IMR-90 (cell line): ENCODE measurements at regions not wholly inside any gene's neighbourhood (a gene's known extent, or its start where the extent isn't known, plus 50 kb on each side); places are given as distances from the start of the nearest gene placed in this dataset.
"Not testable (repeated sequence)": the region's sequence is repeated elsewhere in the genome, so short reads cannot be mapped to it uniquely, and the experiment has no call there.

Experiments used
- ATAC-seq: fragments of 200-7000 bp; cut with Tn5 transposase; 2 replicates; pipeline ENCODE4 v1.9.1; 2020; ENCODE audit warnings: low read depth, mild to moderate bottlenecking, moderate library complexity
- BruUV-seq: library from RNA; stranded (reverse); fragments of 400-500 nt; replicated peaks from 2 replicates; lab custom pipeline; 2021; lab: Mats Ljungman, UMichigan
- CTCF ChIA-PET: fragments of 300-600 bp; formaldehyde crosslinking; extraction: SDS; loops from one replicate; lab custom pipeline; 2021; ENCODE audit warnings: antibody characterized with exemption; lab: Yijun Ruan, JAX
- POLR2A ChIA-PET: fragments of 300-600 bp; sonication (Branson Sonifier 250); formaldehyde crosslinking; loops from one replicate; lab custom pipeline; 2022; ENCODE audit warnings: antibody characterized with exemption; ENCODE audit not compliant: unreplicated experiment; lab: Charles Lee
- DNase-seq: peaks from one replicate; pipeline ENCODE4 v3.0.0; 2013
- H2AFZ ChIP-seq: replicated peaks from 2 replicates; pipeline ENCODE3; 2013; ENCODE audit warnings: low read length, mild to moderate bottlenecking; ENCODE audit not compliant: poor library complexity
- H2AK5ac ChIP-seq: 2 replicates; pipeline ENCODE4 v1.6.1; 2013; ENCODE audit warnings: low read depth, low read length, inconsistent platforms
- H2AK9ac ChIP-seq: replicated peaks from 2 replicates; pipeline ENCODE3; 2013; ENCODE audit warnings: mild to moderate bottlenecking, low read depth, low read length, moderate library complexity; ENCODE audit not compliant: poor library complexity
- H2BK120ac ChIP-seq: 2 replicates; pipeline ENCODE4 v1.6.1; 2013; ENCODE audit warnings: low read depth, low read length, inconsistent platforms
- H2BK15ac ChIP-seq: 3 replicates; pipeline ENCODE4 v1.6.1; 2013; ENCODE audit warnings: low read depth, low read length, inconsistent platforms
- H2BK20ac ChIP-seq: 2 replicates; pipeline ENCODE4 v1.6.1; 2013; ENCODE audit warnings: low read depth, mild to moderate bottlenecking, inconsistent platforms, low read length, moderate library complexity
- H2BK5ac ChIP-seq: 2 replicates; pipeline ENCODE4 v1.6.1; 2013; ENCODE audit warnings: mild to moderate bottlenecking, low read depth, low read length, inconsistent platforms; ENCODE audit not compliant: poor library complexity, severe bottlenecking
- H3K14ac ChIP-seq: replicated peaks from 2 replicates; pipeline ENCODE4 v1.6.1; 2013; ENCODE audit warnings: low read depth, low read length, inconsistent platforms
- H3K18ac ChIP-seq: 2 replicates; pipeline ENCODE4 v1.6.1; 2013; ENCODE audit warnings: low read depth, low read length, control low read depth
- H3K23ac ChIP-seq: 2 replicates; pipeline ENCODE4 v1.6.1; 2013; ENCODE audit warnings: low read depth, low read length, inconsistent platforms
- H3K27ac ChIP-seq: 2 replicates; pipeline ENCODE4 v1.5.1; 2013; ENCODE audit warnings: mild to moderate bottlenecking, control low read depth, low read length; ENCODE audit not compliant: insufficient read depth
- H3K27me3 ChIP-seq: 2 replicates; pipeline ENCODE4 v1.6.1; 2013; ENCODE audit warnings: low read length; ENCODE audit not compliant: control insufficient read depth, insufficient read depth
- H3K36me3 ChIP-seq: 2 replicates; pipeline ENCODE4 v1.6.1; 2013; ENCODE audit warnings: low read length, mixed read lengths; ENCODE audit not compliant: control insufficient read depth, insufficient read depth
- H3K4ac ChIP-seq: 2 replicates; pipeline ENCODE4 v1.6.1; 2013; ENCODE audit warnings: low read depth, low read length, inconsistent platforms
- H3K4me1 ChIP-seq: 2 replicates; pipeline ENCODE4 v1.6.1; 2013; ENCODE audit warnings: low read length, mixed read lengths; ENCODE audit not compliant: control insufficient read depth, insufficient read depth
- H3K4me2 ChIP-seq: 2 replicates; pipeline ENCODE4 v1.6.1; 2013; ENCODE audit warnings: low read depth, mild to moderate bottlenecking, control low read depth, low read length, moderate library complexity
- H3K4me3 ChIP-seq: 2 replicates; pipeline ENCODE4 v1.5.1; 2013; ENCODE audit warnings: low read depth, mild to moderate bottlenecking, control low read depth, low read length, moderate library complexity; ENCODE audit not compliant: insufficient read depth
- H3K56ac ChIP-seq: 2 replicates; pipeline ENCODE4 v1.6.1; 2013; ENCODE audit warnings: low read length, inconsistent platforms; ENCODE audit not compliant: insufficient read depth; ENCODE audit errors: extremely low read depth
- H3K79me1 ChIP-seq, 2 experiments: 2 replicates each; pipeline ENCODE4 v1.6.1; 2013; ENCODE audit warnings: low read length in 2 of 2, inconsistent platforms in 1 of 2, low read depth in 1 of 2
- H3K9ac ChIP-seq: 2 replicates; pipeline ENCODE4 v1.6.1; 2013; ENCODE audit warnings: low read depth, low read length, control low read depth
- H3K9me1 ChIP-seq: 2 replicates; pipeline ENCODE4 v1.6.1; 2013; ENCODE audit warnings: low read length, inconsistent platforms; ENCODE audit not compliant: insufficient read depth
- H3K9me3 ChIP-seq: 2 replicates; pipeline ENCODE4 v1.6.1; 2013; ENCODE audit warnings: low read length; ENCODE audit not compliant: control insufficient read depth, insufficient read depth
- H4K20me1 ChIP-seq: 2 replicates; pipeline ENCODE4 v1.6.1; 2013; ENCODE audit warnings: low read length, inconsistent platforms; ENCODE audit not compliant: insufficient read depth
- H4K5ac ChIP-seq: 2 replicates; pipeline ENCODE4 v1.6.1; 2013; ENCODE audit warnings: mild to moderate bottlenecking, low read depth, low read length, control low read depth
- H4K8ac ChIP-seq, 2 experiments: 2 replicates each; pipeline ENCODE4 v1.6.1; 2013; ENCODE audit warnings: low read depth in 2 of 2, low read length in 2 of 2, control low read depth in 1 of 2, inconsistent platforms in 1 of 2
- H4K91ac ChIP-seq: 2 replicates; pipeline ENCODE4 v1.6.1; 2013; ENCODE audit warnings: low read depth, low read length, inconsistent platforms; ENCODE audit not compliant: insufficient read depth
- POLR2A ChIP-seq: IDR thresholded peaks from 2 replicates; pipeline ENCODE4 v1.6.1; 2012; ENCODE audit warnings: mild to moderate bottlenecking, low read depth, low read length
- RAD21 ChIP-seq: IDR thresholded peaks from 2 replicates; pipeline ENCODE4 v1.6.1; 2012; ENCODE audit warnings: low read length, improper control_type of control experiment
- RFX5 ChIP-seq: IDR thresholded peaks from 2 replicates; pipeline ENCODE4 v1.8.0; 2012; ENCODE audit warnings: low read depth, mild to moderate bottlenecking, low read length, moderate library complexity
- WGBS, 2 experiments: methylation state at CpG; one replicate each; pipeline versions ENCODE4 v1.1.5 to v1.1.7; 2013; ENCODE audit warnings: missing lambda C conversion rate in 2 of 2; ENCODE audit not compliant: insufficient read length in 1 of 2; ENCODE audit errors: extremely low coverage in 2 of 2; 5-methylcytosine and 5-hydroxymethylcytosine counted together
- dilution Hi-C: fragments of 300-500 bp; cut with HindIII; formaldehyde crosslinking; loops from one replicate; pipeline ENCODE4 v1.14.3; 2018; ENCODE audit warnings: low sequenced_read_pairs; ENCODE audit not compliant: unreplicated experiment
- in situ Hi-C: fragments of 300-500 bp; cut with MboI; formaldehyde crosslinking; loops from 3 replicates; pipeline ENCODE4 v1.14.3; 2019; ENCODE audit warnings: low sequenced_read_pairs, inconsistent platforms, mixed read lengths
- intact Hi-C: fragments of 100-400 bp; cut with micrococcal nuclease; formaldehyde crosslinking; loops from 2 replicates; pipeline ENCODE4 v1.10.0; 2022

GRCh38 chr20:40016392-40016791, 672.6 kb downstream of the MAFB start:
- POLR2A ChIA-PET = no interaction called here
- no peak for ATAC-seq
- Histone ChIP-seq H4K8ac (no peak overlapping the region), H3K4me1 (no peaks in the 10 kb centered on the region), H3K4ac (no peak overlapping the region), H2AK5ac (no peak overlapping the region), H3K56ac (no peak overlapping the region), H4K91ac (no peak overlapping the region), H3K36me3 (no peaks in the 10 kb centered on the region), H3K9me3 (no peaks in the 10 kb centered on the region), H2AK9ac (no peak overlapping the region), H4K5ac (no peak overlapping the region), H2AFZ (no peak overlapping the region), H3K9ac (no peak overlapping the region), H4K20me1 (no peaks in the 10 kb centered on the region), H2BK120ac (no peak overlapping the region), H2BK15ac (no peak overlapping the region), H3K14ac (no peak overlapping the region), H2BK5ac (no peak overlapping the region), H2BK20ac (no peak overlapping the region), H3K18ac (no peak overlapping the region), H3K27ac (no peak overlapping the region), H3K9me1 (no peaks in the 10 kb centered on the region), H3K27me3 (no peaks in the 10 kb centered on the region), H3K79me1 (no peaks in the 10 kb centered on the region), H3K4me3 (no peak overlapping the region), H3K23ac (no peak overlapping the region), H3K4me2 (no peak overlapping the region)
- intact Hi-C loops (no loop called here), dilution Hi-C loops (no loop called here), in situ Hi-C loops (no loop called here)
- CTCF ChIA-PET = no interaction called here
- BruUV-seq = no TSS peak
- TF ChIP-seq POLR2A = no peak
- no peak for TF ChIP-seq RAD21
- no peak for TF ChIP-seq RFX5
- WGBS, 2 experiments = no CpG with 5 or more reads among the region's 1 CpG
- DNase-seq = no peak

GRCh38 chr20:40012026-40012425, 677.0 kb downstream of the MAFB start:
- H3K27ac ChIP-seq, H3K36me3 ChIP-seq, ATAC-seq, H2BK5ac ChIP-seq, POLR2A ChIA-PET, H3K18ac ChIP-seq, H3K4me2 ChIP-seq, H2BK15ac ChIP-seq, in situ Hi-C loops, H3K4me3 ChIP-seq, intact Hi-C loops, H4K91ac ChIP-seq, H2BK120ac ChIP-seq, H3K4ac ChIP-seq, H3K27me3 ChIP-seq, H3K4me1 ChIP-seq, H2BK20ac ChIP-seq, BruUV-seq, dilution Hi-C loops, H2AFZ ChIP-seq, H2AK5ac ChIP-seq, H3K9me3 ChIP-seq, H4K8ac ChIP-seq, H3K23ac ChIP-seq, CTCF ChIA-PET, H4K5ac ChIP-seq, H3K79me1 ChIP-seq, H4K20me1 ChIP-seq, H2AK9ac ChIP-seq, H3K9me1 ChIP-seq, H3K14ac ChIP-seq, DNase-seq, H3K9ac ChIP-seq, H3K56ac ChIP-seq: not testable (repeated sequence)
- WGBS, 2 experiments = no CpG with 5 or more reads among the region's 5 CpGs
